ENCODE measurements at regions not wholly inside any gene's neighbourhood (a gene's known extent, or its start where the extent isn't known, plus 50 kb on each side); places are given as distances from the start of the nearest gene placed in this dataset.

- TF ChIP-seq, protein P1, sequence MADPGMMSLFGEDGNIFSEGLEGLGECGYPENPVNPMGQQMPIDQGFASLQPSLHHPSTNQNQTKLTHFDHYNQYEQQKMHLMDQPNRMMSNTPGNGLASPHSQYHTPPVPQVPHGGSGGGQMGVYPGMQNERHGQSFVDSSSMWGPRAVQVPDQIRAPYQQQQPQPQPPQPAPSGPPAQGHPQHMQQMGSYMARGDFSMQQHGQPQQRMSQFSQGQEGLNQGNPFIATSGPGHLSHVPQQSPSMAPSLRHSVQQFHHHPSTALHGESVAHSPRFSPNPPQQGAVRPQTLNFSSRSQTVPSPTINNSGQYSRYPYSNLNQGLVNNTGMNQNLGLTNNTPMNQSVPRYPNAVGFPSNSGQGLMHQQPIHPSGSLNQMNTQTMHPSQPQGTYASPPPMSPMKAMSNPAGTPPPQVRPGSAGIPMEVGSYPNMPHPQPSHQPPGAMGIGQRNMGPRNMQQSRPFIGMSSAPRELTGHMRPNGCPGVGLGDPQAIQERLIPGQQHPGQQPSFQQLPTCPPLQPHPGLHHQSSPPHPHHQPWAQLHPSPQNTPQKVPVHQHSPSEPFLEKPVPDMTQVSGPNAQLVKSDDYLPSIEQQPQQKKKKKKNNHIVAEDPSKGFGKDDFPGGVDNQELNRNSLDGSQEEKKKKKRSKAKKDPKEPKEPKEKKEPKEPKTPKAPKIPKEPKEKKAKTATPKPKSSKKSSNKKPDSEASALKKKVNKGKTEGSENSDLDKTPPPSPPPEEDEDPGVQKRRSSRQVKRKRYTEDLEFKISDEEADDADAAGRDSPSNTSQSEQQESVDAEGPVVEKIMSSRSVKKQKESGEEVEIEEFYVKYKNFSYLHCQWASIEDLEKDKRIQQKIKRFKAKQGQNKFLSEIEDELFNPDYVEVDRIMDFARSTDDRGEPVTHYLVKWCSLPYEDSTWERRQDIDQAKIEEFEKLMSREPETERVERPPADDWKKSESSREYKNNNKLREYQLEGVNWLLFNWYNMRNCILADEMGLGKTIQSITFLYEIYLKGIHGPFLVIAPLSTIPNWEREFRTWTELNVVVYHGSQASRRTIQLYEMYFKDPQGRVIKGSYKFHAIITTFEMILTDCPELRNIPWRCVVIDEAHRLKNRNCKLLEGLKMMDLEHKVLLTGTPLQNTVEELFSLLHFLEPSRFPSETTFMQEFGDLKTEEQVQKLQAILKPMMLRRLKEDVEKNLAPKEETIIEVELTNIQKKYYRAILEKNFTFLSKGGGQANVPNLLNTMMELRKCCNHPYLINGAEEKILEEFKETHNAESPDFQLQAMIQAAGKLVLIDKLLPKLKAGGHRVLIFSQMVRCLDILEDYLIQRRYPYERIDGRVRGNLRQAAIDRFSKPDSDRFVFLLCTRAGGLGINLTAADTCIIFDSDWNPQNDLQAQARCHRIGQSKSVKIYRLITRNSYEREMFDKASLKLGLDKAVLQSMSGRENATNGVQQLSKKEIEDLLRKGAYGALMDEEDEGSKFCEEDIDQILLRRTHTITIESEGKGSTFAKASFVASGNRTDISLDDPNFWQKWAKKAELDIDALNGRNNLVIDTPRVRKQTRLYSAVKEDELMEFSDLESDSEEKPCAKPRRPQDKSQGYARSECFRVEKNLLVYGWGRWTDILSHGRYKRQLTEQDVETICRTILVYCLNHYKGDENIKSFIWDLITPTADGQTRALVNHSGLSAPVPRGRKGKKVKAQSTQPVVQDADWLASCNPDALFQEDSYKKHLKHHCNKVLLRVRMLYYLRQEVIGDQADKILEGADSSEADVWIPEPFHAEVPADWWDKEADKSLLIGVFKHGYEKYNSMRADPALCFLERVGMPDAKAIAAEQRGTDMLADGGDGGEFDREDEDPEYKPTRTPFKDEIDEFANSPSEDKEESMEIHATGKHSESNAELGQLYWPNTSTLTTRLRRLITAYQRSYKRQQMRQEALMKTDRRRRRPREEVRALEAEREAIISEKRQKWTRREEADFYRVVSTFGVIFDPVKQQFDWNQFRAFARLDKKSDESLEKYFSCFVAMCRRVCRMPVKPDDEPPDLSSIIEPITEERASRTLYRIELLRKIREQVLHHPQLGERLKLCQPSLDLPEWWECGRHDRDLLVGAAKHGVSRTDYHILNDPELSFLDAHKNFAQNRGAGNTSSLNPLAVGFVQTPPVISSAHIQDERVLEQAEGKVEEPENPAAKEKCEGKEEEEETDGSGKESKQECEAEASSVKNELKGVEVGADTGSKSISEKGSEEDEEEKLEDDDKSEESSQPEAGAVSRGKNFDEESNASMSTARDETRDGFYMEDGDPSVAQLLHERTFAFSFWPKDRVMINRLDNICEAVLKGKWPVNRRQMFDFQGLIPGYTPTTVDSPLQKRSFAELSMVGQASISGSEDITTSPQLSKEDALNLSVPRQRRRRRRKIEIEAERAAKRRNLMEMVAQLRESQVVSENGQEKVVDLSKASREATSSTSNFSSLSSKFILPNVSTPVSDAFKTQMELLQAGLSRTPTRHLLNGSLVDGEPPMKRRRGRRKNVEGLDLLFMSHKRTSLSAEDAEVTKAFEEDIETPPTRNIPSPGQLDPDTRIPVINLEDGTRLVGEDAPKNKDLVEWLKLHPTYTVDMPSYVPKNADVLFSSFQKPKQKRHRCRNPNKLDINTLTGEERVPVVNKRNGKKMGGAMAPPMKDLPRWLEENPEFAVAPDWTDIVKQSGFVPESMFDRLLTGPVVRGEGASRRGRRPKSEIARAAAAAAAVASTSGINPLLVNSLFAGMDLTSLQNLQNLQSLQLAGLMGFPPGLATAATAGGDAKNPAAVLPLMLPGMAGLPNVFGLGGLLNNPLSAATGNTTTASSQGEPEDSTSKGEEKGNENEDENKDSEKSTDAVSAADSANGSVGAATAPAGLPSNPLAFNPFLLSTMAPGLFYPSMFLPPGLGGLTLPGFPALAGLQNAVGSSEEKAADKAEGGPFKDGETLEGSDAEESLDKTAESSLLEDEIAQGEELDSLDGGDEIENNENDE (IDR thresholded peaks at IDR 0.05; ENCODE audit: insufficient replicate concordance, low read length): no peak
Observed at GRCh38 chr2:56475191-56475590, 291.4 kb downstream of the CCDC85A start (continued).

All from H1 (cell line).